NCI-H510A treated with DMSO at 0.1 percent for 48 hours (cell line): ENCODE measurements at regions not wholly inside any gene's neighbourhood (a gene's known extent, or its start where the extent isn't known, plus 50 kb on each side); places are given as distances from the start of the nearest gene placed in this dataset.
"Not testable (repeated sequence)": the region's sequence is repeated elsewhere in the genome, so short reads cannot be mapped to it uniquely, and the experiment has no call there.

ENCODE experiments used
- DNase-seq: peaks from one replicate; lab custom pipeline; 2025; lab: John Stamatoyannopoulos, UW

DNA sequence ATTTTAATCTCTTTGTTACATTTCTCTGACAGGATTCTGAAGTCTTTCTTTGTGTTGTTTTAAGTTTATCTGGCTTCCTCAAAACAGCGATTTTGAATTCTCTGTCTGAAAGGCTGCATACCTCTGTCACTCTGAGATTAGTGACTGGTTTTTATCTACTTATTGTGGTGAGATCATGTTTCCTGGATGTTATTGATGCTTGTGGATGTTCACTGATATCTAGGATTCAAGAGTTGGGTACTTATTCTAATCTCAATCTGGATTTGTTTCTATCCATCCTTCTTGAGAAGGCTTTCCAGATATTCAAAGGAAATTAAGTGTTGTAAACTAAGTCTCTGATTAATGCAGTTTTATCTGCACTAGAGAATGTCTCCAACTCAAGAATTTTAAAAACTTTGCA is 1076.1 kb upstream of the ADGRB3 start:
- no peak for DNase-seq

DNA sequence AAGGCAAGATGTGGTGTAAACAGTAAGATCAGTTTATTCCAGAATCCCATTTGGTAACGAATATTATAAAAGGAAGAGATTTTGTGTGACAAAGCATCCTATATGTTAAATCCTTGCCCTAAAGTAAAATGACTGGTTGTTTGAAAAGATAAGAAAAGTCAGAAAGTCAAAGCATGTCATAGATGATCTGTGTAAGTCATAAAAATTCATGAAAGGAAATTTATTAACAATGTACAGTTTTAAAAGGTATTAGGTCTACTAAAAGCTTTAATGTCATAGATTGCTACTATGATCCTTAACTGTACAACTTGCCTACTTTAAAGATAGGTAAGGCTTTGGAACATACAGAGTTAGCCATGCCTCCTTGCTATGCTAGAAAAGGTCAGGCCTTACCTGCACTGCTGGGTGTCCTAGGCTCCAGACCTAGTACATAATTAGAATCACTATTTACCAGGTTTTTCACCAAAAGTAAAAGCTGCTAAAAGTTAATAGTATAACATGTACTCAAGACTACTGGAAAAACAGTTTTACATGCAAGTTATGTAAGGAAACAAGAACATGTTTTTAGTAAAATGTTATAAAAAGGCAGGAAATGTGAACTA is 1090.1 kb upstream of the ADGRB3 start:
- no peak for DNase-seq

DNA sequence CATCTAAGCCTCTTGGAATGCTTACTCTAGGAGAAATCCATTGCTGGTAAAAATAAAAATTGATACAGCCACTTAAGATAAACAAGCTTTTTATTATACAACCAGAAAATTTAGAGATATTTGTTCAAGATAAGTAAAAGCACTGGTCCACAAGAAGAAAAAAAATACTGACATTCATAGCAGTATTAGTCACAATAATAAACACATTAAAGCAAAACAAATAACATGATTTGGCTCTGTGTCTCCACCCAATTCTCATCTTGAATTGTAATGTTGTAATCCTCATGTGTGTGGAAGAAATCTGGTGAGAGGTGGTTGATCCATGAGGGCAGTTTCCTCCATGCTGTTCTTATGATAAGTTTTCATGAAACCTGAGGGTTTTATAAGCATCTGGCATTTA is 1093.5 kb upstream of the ADGRB3 start:
- no peak for DNase-seq

DNA sequence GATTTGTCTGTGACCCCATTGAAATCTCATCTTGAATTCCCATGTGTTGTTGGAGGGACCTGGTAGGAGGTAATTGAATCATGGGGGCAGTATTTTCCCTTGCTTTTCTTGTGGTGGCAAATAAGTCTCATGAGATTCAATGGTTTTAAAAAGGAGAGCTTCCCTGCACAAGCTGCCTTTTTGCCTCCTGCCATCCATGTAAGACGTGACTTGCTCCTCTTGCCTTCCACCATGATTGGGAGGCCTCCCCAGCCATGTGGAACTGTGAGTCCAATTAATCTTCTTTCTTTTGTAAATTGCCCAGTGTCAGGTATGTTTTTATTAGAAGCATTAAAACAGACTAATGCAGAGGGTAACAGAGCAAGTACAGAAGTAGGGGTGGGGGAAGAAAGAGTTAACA is 1097.0 kb upstream of the ADGRB3 start:
- DNase-seq: no peak

DNA sequence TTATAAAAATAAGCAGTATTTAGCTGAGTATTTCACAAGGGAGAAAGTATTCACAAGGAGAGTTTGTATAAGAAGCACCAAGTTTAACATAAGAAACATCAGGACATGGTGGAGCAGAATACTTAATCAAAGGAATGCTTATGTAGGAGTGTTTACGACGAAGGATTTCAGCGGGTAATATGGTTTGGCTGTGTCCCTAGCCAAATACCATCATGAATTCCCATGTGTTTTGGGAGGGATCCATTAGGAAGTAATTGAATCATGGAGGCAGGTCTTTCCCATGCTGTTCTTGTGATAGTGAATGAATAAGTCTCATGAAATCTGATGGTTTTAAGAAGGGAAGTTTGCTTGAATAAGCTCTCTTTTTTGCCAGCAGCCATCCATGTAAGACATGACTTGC is 1099.1 kb upstream of the ADGRB3 start:
- DNase-seq: no peak

DNA sequence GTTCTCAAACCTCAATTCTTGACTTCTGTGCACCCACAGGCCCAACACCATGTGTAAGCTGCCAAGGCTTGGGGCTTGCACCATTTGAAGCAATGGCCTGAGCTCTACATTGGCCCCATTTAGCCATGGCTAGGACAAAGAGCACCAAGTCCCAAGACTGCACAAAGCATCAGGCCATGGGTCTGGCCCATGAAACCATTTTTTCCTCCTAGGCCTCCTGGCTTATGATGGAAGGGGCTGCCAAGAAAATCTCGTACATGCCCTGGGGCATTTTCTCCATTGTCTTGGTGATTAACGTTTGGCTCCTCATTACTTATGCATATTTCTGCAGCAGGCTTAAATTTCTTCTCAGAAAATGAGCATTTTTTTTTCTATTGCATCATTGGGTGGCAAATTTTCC is 1128.7 kb upstream of the ADGRB3 start:
- DNase-seq: no peak

DNA sequence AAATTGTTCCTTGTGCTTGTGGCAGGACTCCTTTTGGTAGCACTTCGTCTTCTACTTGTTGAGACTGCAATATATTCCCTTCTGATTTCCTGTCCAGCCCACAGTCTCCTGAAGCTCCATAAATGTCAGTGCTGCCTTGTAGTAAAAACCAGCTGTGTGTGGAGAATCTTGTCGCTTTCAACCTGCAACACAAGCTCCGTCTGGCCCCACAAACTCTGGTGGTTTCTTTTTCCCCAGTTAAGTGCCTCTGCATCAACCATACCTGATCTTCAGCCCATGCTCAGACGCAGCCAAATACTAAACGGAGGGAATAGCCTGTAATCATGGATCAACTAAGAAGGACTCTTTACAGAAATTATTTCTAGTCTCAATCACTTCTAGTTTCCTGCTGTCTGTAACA is 1133.3 kb upstream of the ADGRB3 start:
- DNase-seq: no peak

DNA sequence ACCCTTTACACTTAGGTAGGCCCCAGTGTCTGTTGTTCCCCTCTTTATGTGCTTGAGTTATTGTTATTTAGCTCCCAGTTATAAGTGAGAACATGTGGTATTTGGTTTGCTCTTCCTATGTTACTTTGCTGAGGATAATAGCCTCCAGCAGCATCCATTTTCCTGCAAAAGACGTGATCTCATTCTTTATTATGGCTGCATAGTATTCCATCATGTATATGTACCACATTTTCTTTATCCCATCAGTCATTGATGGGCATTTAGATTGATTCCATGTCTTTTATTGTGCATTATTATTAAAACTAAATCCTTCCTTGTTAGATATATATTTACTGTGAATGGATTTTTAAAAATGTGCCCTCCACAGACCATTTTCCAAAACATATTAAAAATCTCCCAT is 1137.3 kb upstream of the ADGRB3 start:
- DNase-seq: no peak

DNA sequence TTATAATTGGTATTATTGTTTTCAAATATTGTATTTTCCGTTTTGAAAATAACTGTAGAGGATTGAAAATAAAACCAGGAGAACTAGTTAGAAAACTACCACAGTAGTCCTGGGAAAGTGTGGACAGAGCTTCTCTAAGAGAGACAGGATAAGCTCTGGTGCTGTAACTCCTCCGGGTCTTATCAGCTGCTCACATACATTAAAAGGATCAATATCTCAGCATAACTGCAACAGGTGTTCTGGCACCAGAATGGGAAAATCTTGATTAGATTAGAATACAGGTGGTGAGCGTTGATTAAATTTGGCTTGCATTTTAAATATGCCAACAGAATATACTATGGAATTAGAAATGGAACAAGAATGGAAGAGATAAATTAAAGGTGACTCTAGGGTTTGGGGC is 1138.9 kb upstream of the ADGRB3 start:
- DNase-seq: no peak

DNA sequence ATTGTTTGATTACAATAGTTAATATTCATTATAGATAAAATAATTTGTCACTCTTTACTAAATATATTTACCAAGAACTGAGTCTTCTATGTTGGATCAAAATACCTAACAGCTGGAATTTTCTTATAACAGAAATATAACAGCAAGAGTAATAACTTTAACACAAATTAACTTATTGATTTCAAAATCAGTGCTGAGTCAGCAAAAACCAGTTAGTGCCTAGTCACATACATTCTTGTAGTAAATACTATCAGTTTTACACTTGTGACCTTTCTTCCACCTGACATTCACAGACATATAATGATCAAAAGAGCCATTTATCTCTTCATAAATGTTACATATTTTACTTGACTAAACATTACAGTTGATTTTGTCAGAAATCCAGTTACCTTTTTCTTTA is 1141.4 kb upstream of the ADGRB3 start:
- no peak for DNase-seq

DNA sequence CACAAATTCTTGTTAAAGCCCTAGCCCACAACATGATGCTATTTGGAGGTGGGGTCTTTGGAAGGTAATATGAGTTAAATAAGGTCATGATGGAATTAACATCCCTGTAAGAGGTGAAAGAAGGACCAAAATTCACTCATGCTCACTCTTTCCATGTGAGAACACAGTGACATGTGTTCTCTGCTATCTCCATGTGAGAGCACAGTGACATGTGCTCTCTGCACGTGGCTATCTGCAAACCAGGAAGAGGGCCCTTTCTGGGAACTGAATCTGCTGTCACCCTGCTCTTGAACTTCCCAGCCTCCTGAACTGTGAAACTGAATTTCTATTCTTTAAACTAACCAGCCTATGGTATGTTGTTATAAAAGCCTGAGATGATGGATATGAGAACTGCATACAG is 1159.4 kb upstream of the ADGRB3 start:
- DNase-seq: no peak

DNA sequence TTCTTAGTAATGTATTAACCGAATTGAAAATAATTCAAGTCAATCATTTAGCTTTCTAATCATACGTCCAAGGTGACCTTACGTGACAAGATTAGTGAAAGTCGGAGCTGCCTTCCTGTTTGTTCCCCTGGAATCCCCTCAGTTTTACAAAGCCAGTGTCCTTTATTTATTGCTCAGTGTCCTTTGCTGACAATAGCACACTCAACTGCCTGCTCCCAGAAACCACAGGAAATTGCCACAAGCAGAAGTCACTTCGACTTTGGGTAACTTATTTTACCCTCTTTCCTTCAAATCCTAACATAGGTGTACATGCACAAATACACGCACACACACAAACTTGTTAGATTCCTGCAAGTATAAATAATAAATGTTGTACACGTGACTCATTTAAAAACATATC is 1167.7 kb upstream of the ADGRB3 start:
- DNase-seq: no peak

DNA sequence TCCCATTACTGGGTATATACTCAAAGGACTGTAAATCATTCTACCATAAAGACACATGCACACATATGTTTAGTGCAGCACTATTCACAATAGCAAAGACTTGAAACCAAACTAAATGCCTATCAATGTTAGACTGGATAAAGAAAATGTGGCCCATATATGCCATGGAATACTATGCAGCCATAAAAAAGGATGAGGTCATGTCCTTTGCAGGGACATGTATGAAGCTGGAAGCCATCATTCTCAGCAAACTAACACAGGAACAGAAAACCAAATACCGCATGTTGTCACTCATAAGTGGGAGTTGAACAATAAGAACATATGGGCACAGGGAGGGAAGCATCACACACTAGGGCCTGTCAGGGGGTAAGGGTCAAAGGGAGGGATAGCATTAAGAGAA is 1172.4 kb upstream of the ADGRB3 start:
- DNase-seq: not testable (repeated sequence)

DNA sequence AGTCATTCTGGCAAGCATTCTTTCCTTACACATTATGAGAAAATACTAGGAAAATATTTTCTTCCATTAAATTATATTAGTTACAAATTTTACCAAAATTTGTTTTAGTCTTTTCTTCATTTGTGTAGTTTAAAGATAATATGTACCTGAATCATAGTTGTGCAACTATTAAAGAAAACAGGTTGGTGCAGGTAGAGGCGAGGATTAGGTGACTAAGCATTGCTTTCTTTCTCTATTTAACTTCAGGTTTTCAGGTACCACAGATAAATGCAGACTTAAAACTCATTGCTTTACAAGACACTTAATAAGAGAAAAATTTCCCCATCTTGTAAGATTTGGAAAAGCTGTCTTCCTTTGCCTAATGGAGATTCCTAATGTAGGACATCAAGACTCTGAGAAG is 1175.5 kb upstream of the ADGRB3 start:
- no peak for DNase-seq

DNA sequence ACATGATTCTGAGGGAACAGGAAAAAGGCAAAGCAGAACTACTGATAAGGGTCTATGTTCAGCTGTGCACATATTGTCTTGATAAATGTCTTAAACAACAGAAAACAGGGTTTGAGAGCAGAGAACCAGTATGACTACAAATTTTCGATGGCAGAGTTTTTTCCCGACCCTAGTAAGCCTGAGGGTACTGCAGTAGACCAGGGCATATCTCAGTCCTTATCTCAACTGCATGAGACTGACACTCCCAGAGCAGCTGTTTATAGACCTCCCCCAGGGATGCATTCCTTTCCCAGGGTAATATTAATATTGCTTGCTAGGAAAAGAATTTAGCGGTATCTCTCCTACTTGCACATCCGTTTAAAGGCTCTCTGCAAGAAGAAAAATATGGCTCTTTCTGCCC is 1176.8 kb upstream of the ADGRB3 start:
- DNase-seq: no peak

DNA sequence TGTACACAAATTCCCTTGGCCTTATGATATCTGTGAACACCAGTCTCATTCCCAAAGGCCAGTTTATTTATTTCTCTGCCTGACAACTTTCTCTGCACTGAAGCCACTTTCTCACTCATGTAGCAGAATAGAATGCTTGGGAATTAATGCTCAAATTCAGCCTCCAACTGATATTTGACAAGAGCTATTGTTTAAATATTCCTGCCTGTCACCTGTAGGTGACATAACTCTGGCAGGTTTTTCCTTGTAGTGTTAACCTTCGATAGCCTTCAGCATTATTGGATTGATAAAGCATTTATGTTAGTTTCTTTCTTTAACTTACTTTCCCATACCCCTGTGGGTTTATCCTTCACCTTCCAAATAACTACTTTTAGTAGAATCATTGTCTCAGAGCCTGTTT is 1183.2 kb upstream of the ADGRB3 start:
- DNase-seq: no peak

DNA sequence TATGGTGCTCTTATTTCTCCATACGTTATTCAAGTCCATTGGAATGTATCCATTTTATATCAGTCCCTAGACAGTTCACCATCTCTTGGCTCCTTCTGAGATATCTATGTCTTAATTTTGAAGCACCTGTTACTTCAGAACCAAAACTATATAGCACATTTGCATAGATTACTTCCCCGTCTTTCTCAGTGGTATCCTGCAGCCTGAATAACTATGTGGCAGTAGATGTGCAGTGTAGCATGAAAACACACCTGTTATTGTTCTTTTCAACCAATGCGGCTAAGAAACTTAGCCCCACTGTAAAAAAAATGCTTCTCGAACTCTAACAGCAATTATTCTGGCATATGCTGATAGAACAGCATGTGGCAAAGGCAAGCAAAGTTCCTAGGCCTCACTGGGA is 1184.4 kb upstream of the ADGRB3 start:
- no peak for DNase-seq

DNA sequence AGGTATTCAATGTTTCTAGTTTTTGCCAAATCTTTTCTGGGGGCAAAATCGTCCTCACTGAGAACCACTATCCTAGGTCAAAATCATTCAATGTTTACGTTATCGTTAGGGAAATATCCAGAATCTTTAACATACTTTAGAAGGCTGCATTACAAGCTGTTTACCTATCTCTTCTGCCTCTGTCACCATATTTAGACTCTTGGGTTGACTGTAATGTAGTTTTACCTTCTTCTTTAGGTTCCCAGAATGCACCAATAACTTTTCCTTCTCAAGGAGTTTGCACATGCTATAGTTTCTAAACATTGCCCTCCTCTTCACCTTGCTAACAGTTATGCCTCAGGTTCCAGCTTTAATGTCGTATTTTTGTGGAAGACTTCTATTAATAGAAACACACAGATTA is 1185.5 kb upstream of the ADGRB3 start:
- no peak for DNase-seq

DNA sequence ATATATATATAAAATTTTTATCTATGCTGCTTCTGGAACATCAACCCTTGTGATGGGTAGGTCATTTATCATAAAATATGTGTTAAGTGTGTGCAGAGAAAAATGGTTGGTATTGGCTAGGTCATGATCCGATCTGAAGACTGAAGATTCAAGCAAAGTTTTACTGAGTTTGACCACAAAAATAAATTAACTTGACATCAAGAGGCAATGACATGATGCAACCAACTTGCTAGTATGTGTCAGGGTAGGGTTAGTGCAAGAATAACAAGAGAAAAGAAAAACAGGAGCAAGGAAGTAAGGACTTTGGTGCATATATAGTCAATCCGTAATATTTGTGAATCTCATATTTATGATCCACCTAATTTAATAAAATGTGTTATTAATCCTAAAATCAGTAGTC is 1202.0 kb upstream of the ADGRB3 start:
- no peak for DNase-seq

DNA sequence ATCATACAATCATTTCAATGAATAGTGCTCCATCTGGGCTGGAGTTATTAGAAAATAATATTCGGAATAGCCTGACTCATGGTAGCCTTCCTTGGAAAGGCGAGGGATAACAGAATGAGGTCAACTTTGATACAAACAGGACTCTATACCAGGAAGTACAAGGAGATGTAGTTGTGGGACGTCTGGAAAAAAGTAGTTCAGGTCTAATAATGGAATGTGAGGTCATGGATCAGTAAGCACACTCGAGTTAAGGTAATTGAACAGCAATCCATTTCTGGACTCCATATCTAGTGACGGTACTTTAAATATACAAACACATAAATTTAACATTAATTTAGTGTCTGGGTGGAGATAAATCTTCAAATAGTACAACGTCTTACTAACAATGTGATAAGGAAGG is 1204.0 kb upstream of the ADGRB3 start:
- peak; percentile 13 for DNase-seq

DNA sequence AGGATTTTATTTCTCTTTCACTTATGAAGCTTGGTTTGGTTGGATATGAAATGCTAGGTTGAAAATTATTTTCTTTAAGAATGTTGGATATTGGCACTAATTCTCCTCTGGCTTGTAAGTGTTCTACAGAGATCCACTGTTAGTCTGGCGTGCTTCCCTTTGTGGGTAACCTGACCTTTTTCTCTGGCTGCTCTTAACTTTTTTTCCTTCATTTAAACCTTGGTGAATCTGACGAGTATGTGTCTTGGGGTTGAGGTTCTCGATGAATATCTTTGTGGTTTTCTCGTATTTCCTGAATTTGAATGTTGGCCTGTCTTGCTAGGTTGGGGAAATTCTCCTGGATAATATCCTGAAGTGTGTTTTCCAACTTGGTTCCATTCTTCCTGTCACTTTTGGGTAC is 1208.4 kb upstream of the ADGRB3 start:
- not testable (repeated sequence) for DNase-seq

DNA sequence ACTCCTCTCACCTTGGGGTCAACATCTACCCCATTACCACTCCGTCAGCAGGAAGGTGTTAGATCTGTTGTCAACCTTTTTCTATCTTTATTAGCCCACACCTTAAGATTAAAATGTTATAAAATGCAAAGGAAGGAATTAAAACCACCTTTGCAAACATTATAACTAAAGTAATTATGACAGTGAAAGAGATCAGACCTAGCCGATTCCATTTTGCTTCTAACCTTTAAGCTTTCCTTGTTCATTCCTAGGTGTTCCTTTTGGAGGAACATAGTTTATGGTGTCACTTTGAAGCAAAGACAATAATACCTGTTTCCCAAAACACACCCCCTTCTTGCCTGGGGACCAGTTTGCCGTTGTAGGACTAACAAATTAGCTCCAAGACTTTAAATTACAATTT is 1223.0 kb upstream of the ADGRB3 start:
- no peak for DNase-seq

DNA sequence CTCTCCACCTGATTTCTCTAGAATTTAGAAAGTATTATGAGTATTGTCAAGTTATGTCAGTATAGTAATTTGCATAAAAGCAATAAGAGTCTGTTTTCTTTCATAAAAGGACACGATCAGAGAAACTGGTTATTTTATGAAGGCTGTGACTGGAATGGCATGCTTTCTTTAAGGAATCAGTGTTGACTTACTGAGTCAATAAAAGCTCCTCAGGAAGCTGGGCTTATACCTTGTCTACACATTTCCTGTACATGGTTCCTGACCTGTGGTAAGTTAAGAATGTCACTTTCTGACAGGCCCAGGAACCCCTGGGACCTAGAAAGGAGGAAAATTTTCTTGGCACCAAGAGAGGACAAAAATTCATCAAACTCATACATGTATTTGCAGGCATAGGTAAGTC is 1224.0 kb upstream of the ADGRB3 start:
- no peak for DNase-seq

DNA sequence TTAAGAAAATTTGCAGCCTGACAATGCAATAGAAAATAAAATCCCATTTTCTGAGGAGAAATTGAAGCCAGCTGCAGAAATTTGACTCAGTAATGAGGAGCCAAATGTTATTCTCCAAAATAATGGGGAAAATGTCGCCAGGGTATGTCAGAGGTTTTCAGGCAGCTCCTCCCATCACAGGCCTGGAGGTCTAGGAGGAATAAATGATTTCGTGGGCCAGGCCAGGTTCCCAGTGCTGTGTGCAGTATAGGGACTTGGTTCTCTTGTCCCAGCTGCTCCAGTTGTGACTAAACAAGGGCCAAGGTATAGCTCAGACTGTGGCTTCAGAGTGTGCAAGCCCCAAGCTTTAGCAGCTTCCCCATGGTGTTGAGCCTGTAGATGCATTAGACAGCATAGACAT is 1240.8 kb upstream of the ADGRB3 start:
- DNase-seq: no peak

DNA sequence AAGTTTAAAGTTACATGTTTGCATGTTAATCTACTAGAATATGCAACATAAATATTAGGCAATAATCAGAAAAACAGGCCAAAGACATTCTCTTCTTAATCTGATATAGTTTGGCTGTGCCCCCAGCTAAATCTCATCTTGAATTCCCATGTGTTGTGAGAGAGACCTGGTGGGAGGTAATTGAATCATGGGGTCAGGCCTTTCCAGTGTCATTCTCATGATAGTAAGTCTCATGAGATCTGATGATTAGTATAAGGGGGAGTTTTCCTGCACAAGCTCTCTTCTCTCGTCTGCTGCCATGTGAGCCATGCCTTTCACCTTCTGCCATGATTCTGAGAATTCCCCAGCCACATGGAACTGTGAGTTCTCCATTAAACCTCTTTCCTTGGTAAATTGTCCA is 1241.7 kb upstream of the ADGRB3 start:
- no peak for DNase-seq
